ENCODE measurements at regions not wholly inside any gene's neighbourhood (a gene's known extent, or its start where the extent isn't known, plus 50 kb on each side); places are given as distances from the start of the nearest gene placed in this dataset.
"Not testable (repeated sequence)": the region's sequence is repeated elsewhere in the genome, so short reads cannot be mapped to it uniquely, and the experiment has no call there.

GRCh38 chr7:80082213-80082612 is 52.4 kb upstream of the GNAI1 start:
- DNase-seq (ENCODE audit: low read depth): no peak

GRCh38 chr7:80078886-80079285 is 55.7 kb upstream of the GNAI1 start:
- DNase-seq (ENCODE audit: low read depth): no peak

GRCh38 chr7:80078159-80078731 is 56.4 kb upstream of the GNAI1 start:
- DNase-seq (ENCODE audit: low read depth): peak; percentile 12

GRCh38 chr7:80070391-80070790 is 64.2 kb upstream of the GNAI1 start:
- no peak for DNase-seq (ENCODE audit: low read depth)

- no peak for DNase-seq (ENCODE audit: low read depth)
Observed at GRCh38 chr7:80066639-80067038, 68.0 kb upstream of the GNAI1 start.

GRCh38 chr7:80063834-80064233 is 70.8 kb upstream of the GNAI1 start:
- DNase-seq (ENCODE audit: low read depth): no peak

- DNase-seq (ENCODE audit: low read depth): no peak
Observed at GRCh38 chr7:80060218-80060806, 74.3 kb upstream of the GNAI1 start.

GRCh38 chr7:80057488-80057887 is 77.1 kb upstream of the GNAI1 start:
- DNase-seq (ENCODE audit: low read depth): no peak

- no peak for DNase-seq (ENCODE audit: low read depth)
Observed at GRCh38 chr7:80054356-80054755, 80.3 kb upstream of the GNAI1 start.

GRCh38 chr7:80053124-80053523 is 81.5 kb upstream of the GNAI1 start:
- DNase-seq (ENCODE audit: low read depth): no peak

GRCh38 chr7:80047856-80048459 is 86.7 kb upstream of the GNAI1 start:
- no peak for DNase-seq (ENCODE audit: low read depth)

GRCh38 chr7:80047032-80047431 is 87.6 kb upstream of the GNAI1 start:
- no peak for DNase-seq (ENCODE audit: low read depth)

GRCh38 chr7:80044796-80045195 is 89.8 kb upstream of the GNAI1 start:
- no peak for DNase-seq (ENCODE audit: low read depth)

- DNase-seq (ENCODE audit: low read depth): no peak
Observed at GRCh38 chr7:80040752-80041151, 93.9 kb upstream of the GNAI1 start.

- DNase-seq (ENCODE audit: low read depth): no peak
Observed at GRCh38 chr7:80040335-80040734, 94.3 kb upstream of the GNAI1 start.

- DNase-seq (ENCODE audit: low read depth): no peak
Observed at GRCh38 chr7:80039251-80039884, 95.3 kb upstream of the GNAI1 start.

GRCh38 chr7:80037689-80038088 is 96.9 kb upstream of the GNAI1 start:
- no peak for DNase-seq (ENCODE audit: low read depth)

GRCh38 chr7:80036107-80036506 is 98.5 kb upstream of the GNAI1 start:
- DNase-seq (ENCODE audit: low read depth): no peak

GRCh38 chr7:80028717-80029116 is 105.9 kb upstream of the GNAI1 start:
- DNase-seq (ENCODE audit: low read depth): no peak

- no peak for DNase-seq (ENCODE audit: low read depth)
Observed at GRCh38 chr7:80027611-80028173, 106.9 kb upstream of the GNAI1 start.

- DNase-seq (ENCODE audit: low read depth): no peak
Observed at GRCh38 chr7:80026766-80027165, 107.9 kb upstream of the GNAI1 start.

- not testable (repeated sequence) for DNase-seq (ENCODE audit: low read depth)
Observed at GRCh38 chr7:80020277-80020676, 114.4 kb upstream of the GNAI1 start.

- not testable (repeated sequence) for DNase-seq (ENCODE audit: low read depth)
Observed at GRCh38 chr7:80019809-80020207, 114.8 kb upstream of the GNAI1 start.
